ENCODE measurements at regions not wholly inside any gene's neighbourhood (a gene's known extent, or its start where the extent isn't known, plus 50 kb on each side); places are given as distances from the start of the nearest gene placed in this dataset.

DNA sequence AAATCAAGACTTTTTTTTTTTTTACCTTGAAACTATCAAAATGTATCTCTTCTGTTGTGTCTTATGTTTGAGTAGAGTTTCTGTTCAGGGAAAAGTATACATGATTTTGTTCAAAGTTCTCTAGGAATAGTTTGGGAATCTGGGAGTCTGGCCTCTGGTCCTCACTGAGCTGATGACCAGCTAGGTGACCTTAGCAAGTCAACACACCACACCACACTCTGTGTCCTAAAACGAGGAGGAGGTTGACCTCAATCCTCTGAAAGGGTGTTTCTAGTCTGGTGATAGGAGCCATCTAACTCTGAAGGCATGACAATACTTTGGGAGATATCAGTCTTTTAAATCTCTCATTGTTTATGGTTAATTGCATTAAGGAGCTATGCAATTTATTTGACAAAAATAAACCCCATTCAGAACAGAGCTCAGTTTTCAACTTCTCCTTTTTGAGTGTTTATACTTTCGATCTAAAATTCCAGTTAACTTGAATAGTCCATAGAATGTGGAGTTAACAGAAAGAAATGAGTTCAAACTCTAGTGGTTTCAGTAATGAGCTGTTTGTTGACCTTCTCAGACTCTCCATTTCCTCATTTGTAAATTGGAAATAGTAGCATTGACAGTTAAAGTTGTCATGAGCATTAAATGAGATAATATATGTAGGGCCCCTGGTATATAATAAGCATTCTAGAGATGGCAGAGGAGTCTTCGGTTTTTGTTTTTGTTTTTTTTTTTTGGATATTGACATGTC is 112.2 kb upstream of the LRRN1 start:
- Histone ChIP-seq H3K9me3 (replicated peaks; ENCODE audit: control insufficient read depth, insufficient read depth, low read depth, low read length) (no peaks in the 10 kb centered on the region; the same call in 1 of the 2 replicates), H3K4me3 (no peak overlapping the region), H3K36me3 (ENCODE audit: control insufficient read depth, insufficient read depth, low read length) (no peaks in the 10 kb centered on the region), H3K27ac (ENCODE audit: extremely low read depth, low read depth, low read length) (no peak overlapping the region), H3K4me1 (replicated peaks in 1 of 2; ENCODE audit: control insufficient read depth in 2 of 2, insufficient read depth in 2 of 2, low read length in 2 of 2) (no peaks in the 10 kb centered on the region), H3K27me3 (ENCODE audit: control insufficient read depth in 2 of 2, insufficient read depth in 2 of 2, low read length in 2 of 2) (no peaks in the 10 kb centered on the region), H2AFZ (ENCODE audit: low read depth, low read length) (no peak overlapping the region), H3K9me1 (ENCODE audit: control insufficient read depth, insufficient read depth, low read length) (no peaks in the 10 kb centered on the region), H3K4me2 (ENCODE audit: insufficient read depth, low read length) (no peak overlapping the region), H3K9ac (ENCODE audit: insufficient read depth in 1 of 2, low read depth in 2 of 2, low read length in 2 of 2) (no peak overlapping the region), H4K20me1 (replicated peaks; ENCODE audit: control insufficient read depth, insufficient read depth, low read length) (no peaks in the 10 kb centered on the region), H3K79me2 (ENCODE audit: control insufficient read depth, insufficient read depth, low read length) (no peaks in the 10 kb centered on the region)
- ATAC-seq, result no peak
- CTCF ChIA-PET (ENCODE audit: low intra/inter-chr PET ratio), result no interaction called here
- no peak for FAIRE-seq
- no peak for DNase-seq (ENCODE audit: extremely low read depth in 1 of 4, low spot score in 3 of 4)
- POLR2A ChIA-PET, result no interaction called here
- BruUV-seq (replicated peaks), result no TSS peak
- intact Hi-C loops (cut with micrococcal nuclease) (no loop called here), in situ Hi-C loops (cut with MboI) (no loop called here)
- WGBS (ENCODE audit: insufficient coverage, low coverage, missing lambda C conversion rate), result 3% methylated on average over 3 of the region's 3 CpGs
- TF ChIP-seq PHF8 (IDR thresholded peaks at IDR 0.05; ENCODE audit: borderline replicate concordance, low read length) (no peak), ZNF431 (CRISPR knock-in tag; IDR thresholded peaks at IDR 0.05) (no peak), PTRF (tag; IDR thresholded peaks at IDR 0.05) (no peak), NCOR1 (IDR thresholded peaks at IDR 0.05) (no peak), TAL1 (IDR thresholded peaks at IDR 0.05) (no peak), XRCC5 (IDR thresholded peaks at IDR 0.05; ENCODE audit: low read depth, low read length) (no peak), TEAD4 (IDR thresholded peaks at IDR 0.05; ENCODE audit: low read length) (no peak), TEAD4 (CRISPR knock-in tag; IDR thresholded peaks at IDR 0.05; ENCODE audit: borderline replicate concordance) (no peak), HNRNPK (IDR thresholded peaks at IDR 0.05; ENCODE audit: low read depth, low read length, poor library complexity, severe bottlenecking) (no peak), KDM5B (IDR thresholded peaks at IDR 0.05; ENCODE audit: insufficient replicate concordance, low read depth, low read length) (no peak), KDM2B (CRISPR knock-in tag; IDR thresholded peaks at IDR 0.05) (no peak), CBFA2T3 (IDR thresholded peaks at IDR 0.05) (no peak)
- TF ChIP-seq, protein P1, sequence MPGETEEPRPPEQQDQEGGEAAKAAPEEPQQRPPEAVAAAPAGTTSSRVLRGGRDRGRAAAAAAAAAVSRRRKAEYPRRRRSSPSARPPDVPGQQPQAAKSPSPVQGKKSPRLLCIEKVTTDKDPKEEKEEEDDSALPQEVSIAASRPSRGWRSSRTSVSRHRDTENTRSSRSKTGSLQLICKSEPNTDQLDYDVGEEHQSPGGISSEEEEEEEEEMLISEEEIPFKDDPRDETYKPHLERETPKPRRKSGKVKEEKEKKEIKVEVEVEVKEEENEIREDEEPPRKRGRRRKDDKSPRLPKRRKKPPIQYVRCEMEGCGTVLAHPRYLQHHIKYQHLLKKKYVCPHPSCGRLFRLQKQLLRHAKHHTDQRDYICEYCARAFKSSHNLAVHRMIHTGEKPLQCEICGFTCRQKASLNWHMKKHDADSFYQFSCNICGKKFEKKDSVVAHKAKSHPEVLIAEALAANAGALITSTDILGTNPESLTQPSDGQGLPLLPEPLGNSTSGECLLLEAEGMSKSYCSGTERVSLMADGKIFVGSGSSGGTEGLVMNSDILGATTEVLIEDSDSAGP (CRISPR knock-in tag; IDR thresholded peaks at IDR 0.05), result no peak
- TF ChIP-seq, protein P2, sequence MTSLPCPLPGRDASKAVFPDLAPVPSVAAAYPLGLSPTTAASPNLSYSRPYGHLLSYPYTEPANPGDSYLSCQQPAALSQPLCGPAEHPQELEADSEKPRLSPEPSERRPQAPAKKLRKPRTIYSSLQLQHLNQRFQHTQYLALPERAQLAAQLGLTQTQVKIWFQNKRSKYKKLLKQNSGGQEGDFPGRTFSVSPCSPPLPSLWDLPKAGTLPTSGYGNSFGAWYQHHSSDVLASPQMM (CRISPR knock-in tag; IDR thresholded peaks at IDR 0.05), result no peak
- TF ChIP-seq, protein P3, sequence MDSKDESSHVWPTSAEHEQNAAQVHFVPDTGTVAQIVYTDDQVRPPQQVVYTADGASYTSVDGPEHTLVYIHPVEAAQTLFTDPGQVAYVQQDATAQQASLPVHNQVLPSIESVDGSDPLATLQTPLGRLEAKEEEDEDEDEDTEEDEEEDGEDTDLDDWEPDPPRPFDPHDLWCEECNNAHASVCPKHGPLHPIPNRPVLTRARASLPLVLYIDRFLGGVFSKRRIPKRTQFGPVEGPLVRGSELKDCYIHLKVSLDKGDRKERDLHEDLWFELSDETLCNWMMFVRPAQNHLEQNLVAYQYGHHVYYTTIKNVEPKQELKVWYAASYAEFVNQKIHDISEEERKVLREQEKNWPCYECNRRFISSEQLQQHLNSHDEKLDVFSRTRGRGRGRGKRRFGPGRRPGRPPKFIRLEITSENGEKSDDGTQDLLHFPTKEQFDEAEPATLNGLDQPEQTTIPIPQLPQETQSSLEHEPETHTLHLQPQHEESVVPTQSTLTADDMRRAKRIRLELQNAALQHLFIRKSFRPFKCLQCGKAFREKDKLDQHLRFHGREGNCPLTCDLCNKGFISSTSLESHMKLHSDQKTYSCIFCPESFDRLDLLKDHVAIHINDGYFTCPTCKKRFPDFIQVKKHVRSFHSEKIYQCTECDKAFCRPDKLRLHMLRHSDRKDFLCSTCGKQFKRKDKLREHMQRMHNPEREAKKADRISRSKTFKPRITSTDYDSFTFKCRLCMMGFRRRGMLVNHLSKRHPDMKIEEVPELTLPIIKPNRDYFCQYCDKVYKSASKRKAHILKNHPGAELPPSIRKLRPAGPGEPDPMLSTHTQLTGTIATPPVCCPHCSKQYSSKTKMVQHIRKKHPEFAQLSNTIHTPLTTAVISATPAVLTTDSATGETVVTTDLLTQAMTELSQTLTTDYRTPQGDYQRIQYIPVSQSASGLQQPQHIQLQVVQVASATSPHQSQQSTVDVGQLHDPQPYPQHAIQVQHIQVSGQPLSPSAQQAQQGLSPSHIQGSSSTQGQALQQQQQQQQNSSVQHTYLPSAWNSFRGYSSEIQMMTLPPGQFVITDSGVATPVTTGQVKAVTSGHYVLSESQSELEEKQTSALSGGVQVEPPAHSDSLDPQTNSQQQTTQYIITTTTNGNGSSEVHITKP (IDR thresholded peaks at IDR 0.05; ENCODE audit: partially characterized antibody), result no peak
- TF ChIP-seq, protein P4, sequence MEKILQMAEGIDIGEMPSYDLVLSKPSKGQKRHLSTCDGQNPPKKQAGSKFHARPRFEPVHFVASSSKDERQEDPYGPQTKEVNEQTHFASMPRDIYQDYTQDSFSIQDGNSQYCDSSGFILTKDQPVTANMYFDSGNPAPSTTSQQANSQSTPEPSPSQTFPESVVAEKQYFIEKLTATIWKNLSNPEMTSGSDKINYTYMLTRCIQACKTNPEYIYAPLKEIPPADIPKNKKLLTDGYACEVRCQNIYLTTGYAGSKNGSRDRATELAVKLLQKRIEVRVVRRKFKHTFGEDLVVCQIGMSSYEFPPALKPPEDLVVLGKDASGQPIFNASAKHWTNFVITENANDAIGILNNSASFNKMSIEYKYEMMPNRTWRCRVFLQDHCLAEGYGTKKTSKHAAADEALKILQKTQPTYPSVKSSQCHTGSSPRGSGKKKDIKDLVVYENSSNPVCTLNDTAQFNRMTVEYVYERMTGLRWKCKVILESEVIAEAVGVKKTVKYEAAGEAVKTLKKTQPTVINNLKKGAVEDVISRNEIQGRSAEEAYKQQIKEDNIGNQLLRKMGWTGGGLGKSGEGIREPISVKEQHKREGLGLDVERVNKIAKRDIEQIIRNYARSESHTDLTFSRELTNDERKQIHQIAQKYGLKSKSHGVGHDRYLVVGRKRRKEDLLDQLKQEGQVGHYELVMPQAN (IDR thresholded peaks at IDR 0.05; ENCODE audit: borderline replicate concordance), result no peak

All from K562 (cell line).